CD4-positive, CD25-positive, alpha-beta regulatory T cell (primary cell): ENCODE measurements at regions not wholly inside any gene's neighbourhood (a gene's known extent, or its start where the extent isn't known, plus 50 kb on each side); places are given as distances from the start of the nearest gene placed in this dataset.

Experiments
- ATAC-seq, 2 donors: fragments of 150-1000 bp; cut with Tn5 transposase; one replicate each; pipeline ENCODE4 v1.10.0; 2021; ENCODE audit warnings: low read depth in 2 of 2, moderate number of reproducible peaks in 2 of 2, moderate library complexity in 1 of 2
- DNase-seq, 3 donors: peaks; one replicate each; pipeline versions ENCODE4 v3.0.0 to v3.0.0-alpha.2; 2012 to 2022; ENCODE audit warnings: mixed read lengths in 1 of 3
- H3K27ac ChIP-seq: one replicate; pipeline ENCODE4 v1.7.0; 2013; ENCODE audit warnings: mild to moderate bottlenecking, low read length; ENCODE audit not compliant: insufficient read depth, poor library complexity, severe bottlenecking
- H3K27me3 ChIP-seq: one replicate; pipeline ENCODE4 v1.7.0; 2013; ENCODE audit warnings: low read length; ENCODE audit not compliant: control insufficient read depth, insufficient read depth
- H3K36me3 ChIP-seq: one replicate; pipeline ENCODE4 v1.7.0; 2013; ENCODE audit warnings: mild to moderate bottlenecking, low read length, moderate library complexity; ENCODE audit not compliant: control insufficient read depth, insufficient read depth
- H3K4me1 ChIP-seq: 2 replicates; pipeline ENCODE4 v1.7.0; 2013; ENCODE audit warnings: mild to moderate bottlenecking, low read length; ENCODE audit not compliant: insufficient read depth, control insufficient read depth, poor library complexity, severe bottlenecking
- H3K4me3 ChIP-seq: one replicate; pipeline ENCODE4 v1.7.0; 2013; ENCODE audit warnings: low read depth, mild to moderate bottlenecking, low read length, moderate library complexity
- H3K9me3 ChIP-seq, 2 experiments: 1 replicate in 1 of 2; 2 replicates in 1 of 2; pipeline ENCODE4 v1.7.0; 2013; ENCODE audit warnings: low read length in 2 of 2, mild to moderate bottlenecking in 1 of 2, moderate library complexity in 1 of 2; ENCODE audit not compliant: control insufficient read depth in 2 of 2
- H3K27ac Mint-ChIP-seq, 3 donors: one replicate each; pipeline ENCODE4 v1.8.0; 2020 to 2022; ENCODE audit warnings: mild to moderate bottlenecking in 3 of 3, mixed read lengths in 3 of 3, moderate library complexity in 2 of 3
- H3K27me3 Mint-ChIP-seq: one replicate; pipeline ENCODE4 v1.8.0; 2022; ENCODE audit warnings: mild to moderate bottlenecking, mixed read lengths
- H3K36me3 Mint-ChIP-seq: one replicate; pipeline ENCODE4 v1.8.0; 2020; ENCODE audit warnings: mixed read lengths
- H3K4me1 Mint-ChIP-seq, 4 donors: one replicate each; pipeline ENCODE4 v1.8.0; 2020 to 2022; ENCODE audit warnings: mixed read lengths in 4 of 4, mild to moderate bottlenecking in 1 of 4
- H3K4me3 Mint-ChIP-seq, 4 donors: one replicate each; pipeline ENCODE4 v1.8.0; 2020 to 2022; ENCODE audit warnings: mild to moderate bottlenecking in 4 of 4, mixed read lengths in 4 of 4, moderate library complexity in 3 of 4
- H3K9me3 Mint-ChIP-seq, 7 donors: one replicate each; pipeline ENCODE4 v1.8.0; 2020 to 2022; ENCODE audit warnings: mixed read lengths in 7 of 7, mild to moderate bottlenecking in 3 of 7, moderate library complexity in 2 of 7

DNA sequence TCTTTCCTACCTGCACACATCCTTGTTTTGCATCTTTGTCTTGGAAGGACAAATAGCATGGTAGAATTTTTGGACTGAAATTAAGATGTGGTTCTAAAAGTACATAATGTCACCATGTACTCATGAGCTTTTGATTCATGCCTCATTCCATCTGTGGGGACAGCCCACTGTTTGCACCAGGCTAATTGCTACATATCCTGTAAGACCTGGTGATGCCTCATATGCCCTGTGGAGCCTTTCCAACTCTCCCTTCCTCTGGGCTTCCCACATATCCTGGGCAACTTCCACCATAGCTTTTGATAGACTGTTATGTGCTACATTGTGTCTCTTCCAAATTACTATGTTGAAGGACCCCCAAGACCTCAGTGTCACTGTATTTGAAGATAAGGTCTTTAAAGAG is 213.6 kb upstream of the PREP start:
- no peaks in the 10 kb centered on the region for H3K36me3 ChIP-seq
- Mint-ChIP-seq H3K36me3 (no peaks in the 10 kb centered on the region), H3K27me3 (peaks cover under 1% of the 10 kb centered on the region), H3K4me3 (no peak overlapping the region), H3K4me1 (peaks cover 0 to 3% (median 0%) of the 10 kb centered on the region in 4 donors), H3K27ac (no peak overlapping the region), H3K9me3 (peaks cover 0 to 8% (median 2%) of the 10 kb centered on the region in 7 donors)
- H3K4me1 ChIP-seq, result no peaks in the 10 kb centered on the region
- no peak overlapping the region for H3K4me3 ChIP-seq
- DNase-seq, result no peak
- ATAC-seq, result no peak
- H3K9me3 ChIP-seq, result no peaks in the 10 kb centered on the region
- no peak overlapping the region for H3K27ac ChIP-seq
- no peaks in the 10 kb centered on the region for H3K27me3 ChIP-seq

DNA sequence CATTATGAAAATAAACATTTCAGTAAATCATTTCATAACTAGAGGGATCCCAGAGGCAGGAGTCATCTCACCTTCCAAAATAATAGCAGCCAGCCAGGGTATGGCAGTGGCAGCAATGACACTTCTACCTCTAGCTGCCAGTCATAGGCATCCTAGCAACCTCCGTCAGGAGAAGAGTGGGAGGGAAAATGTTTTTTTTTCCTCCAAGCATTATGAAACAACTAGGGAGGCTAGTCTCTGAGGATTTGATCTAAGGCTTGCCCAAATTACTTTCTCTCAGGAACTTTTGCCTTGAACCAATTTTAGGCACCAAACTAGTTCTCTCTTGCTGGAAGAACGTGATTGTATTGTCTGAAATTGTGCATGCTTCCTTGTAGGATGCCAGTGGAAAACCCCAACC is 208.7 kb upstream of the PREP start:
- Histone ChIP-seq H3K4me3 (no peak overlapping the region), H3K27ac (no peak overlapping the region), H3K9me3 (no peaks in the 10 kb centered on the region), H3K4me1 (no peaks in the 10 kb centered on the region), H3K27me3 (no peaks in the 10 kb centered on the region), H3K36me3 (no peaks in the 10 kb centered on the region)
- no peaks in the 10 kb centered on the region for H3K36me3 Mint-ChIP-seq
- peaks cover 0 to 3% (median 0%) of the 10 kb centered on the region in 4 donors for H3K4me1 Mint-ChIP-seq
- DNase-seq (no peak), ATAC-seq (no peak)
- H3K27ac Mint-ChIP-seq, result no peak overlapping the region
- peaks cover 6% of the 10 kb centered on the region for H3K27me3 Mint-ChIP-seq
- H3K4me3 Mint-ChIP-seq, result no peak overlapping the region
- H3K9me3 Mint-ChIP-seq, result peaks cover 0 to 8% (median 2%) of the 10 kb centered on the region in 7 donors

- no peak overlapping the region for H3K27ac ChIP-seq
- no peak overlapping the region for H3K4me3 ChIP-seq
- H3K36me3 ChIP-seq, result no peaks in the 10 kb centered on the region
- Mint-ChIP-seq H3K4me1 (peaks cover 0 to 3% (median 0%) of the 10 kb centered on the region in 4 donors), H3K36me3 (no peaks in the 10 kb centered on the region), H3K9me3 (peaks cover 0 to 3% (median 0%) of the 10 kb centered on the region in 7 donors), H3K27me3 (peaks cover 7% of the 10 kb centered on the region), H3K4me3 (no peak overlapping the region), H3K27ac (no peak overlapping the region)
- ATAC-seq, result no peak
- no peaks in the 10 kb centered on the region for H3K9me3 ChIP-seq
- no peak for DNase-seq
- no peaks in the 10 kb centered on the region for H3K27me3 ChIP-seq
- H3K4me1 ChIP-seq, result no peaks in the 10 kb centered on the region
Measured at GRCh38 chr6:105609375-105609991, 206.6 kb upstream of the PREP start.

DNA sequence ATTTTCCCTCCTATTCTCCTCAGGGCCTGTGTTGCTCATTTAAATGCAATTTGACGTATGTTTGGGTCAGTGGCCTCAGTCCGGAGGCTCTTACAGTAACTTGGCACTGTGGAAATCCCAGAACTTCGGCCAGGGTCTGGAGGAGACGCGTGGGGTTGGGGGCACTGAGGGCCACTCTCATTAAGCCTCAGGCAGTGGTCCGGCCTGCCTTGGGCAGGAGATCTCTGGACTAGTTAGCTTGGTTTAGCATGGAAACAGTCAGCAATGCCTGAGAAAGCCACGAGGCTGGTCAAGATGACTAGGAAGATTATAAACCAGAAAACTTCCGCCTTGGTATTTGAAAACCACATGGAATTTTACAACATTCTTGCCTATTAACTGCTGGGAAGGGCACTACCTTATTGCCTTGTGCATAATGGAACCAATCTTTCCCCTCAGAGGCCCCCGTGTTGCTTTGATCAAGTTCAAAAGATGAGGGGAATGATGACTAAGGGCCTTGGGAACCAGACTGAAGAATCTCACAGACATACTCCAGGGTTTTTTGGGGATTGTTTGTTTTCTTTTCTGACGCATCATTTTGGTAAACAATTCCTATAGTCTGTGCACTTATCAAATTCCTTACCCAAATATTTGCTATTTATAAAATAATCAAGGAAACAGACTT is 206.0 kb upstream of the PREP start:
- H3K27ac Mint-ChIP-seq, result no peak overlapping the region
- peaks cover 9% of the 10 kb centered on the region for H3K27me3 Mint-ChIP-seq
- H3K27ac ChIP-seq, result no peak overlapping the region
- no peaks in the 10 kb centered on the region for H3K36me3 Mint-ChIP-seq
- no peaks in the 10 kb centered on the region for H3K9me3 ChIP-seq
- H3K9me3 Mint-ChIP-seq, result peaks cover 0 to 2% (median 0%) of the 10 kb centered on the region in 7 donors
- no peak overlapping the region for H3K4me3 Mint-ChIP-seq
- H3K36me3 ChIP-seq, result no peaks in the 10 kb centered on the region
- no peak for ATAC-seq
- H3K4me3 ChIP-seq, result no peak overlapping the region
- no peak for DNase-seq
- peaks cover 0 to 3% (median 0%) of the 10 kb centered on the region in 4 donors for H3K4me1 Mint-ChIP-seq
- no peaks in the 10 kb centered on the region for H3K4me1 ChIP-seq
- no peaks in the 10 kb centered on the region for H3K27me3 ChIP-seq

DNA sequence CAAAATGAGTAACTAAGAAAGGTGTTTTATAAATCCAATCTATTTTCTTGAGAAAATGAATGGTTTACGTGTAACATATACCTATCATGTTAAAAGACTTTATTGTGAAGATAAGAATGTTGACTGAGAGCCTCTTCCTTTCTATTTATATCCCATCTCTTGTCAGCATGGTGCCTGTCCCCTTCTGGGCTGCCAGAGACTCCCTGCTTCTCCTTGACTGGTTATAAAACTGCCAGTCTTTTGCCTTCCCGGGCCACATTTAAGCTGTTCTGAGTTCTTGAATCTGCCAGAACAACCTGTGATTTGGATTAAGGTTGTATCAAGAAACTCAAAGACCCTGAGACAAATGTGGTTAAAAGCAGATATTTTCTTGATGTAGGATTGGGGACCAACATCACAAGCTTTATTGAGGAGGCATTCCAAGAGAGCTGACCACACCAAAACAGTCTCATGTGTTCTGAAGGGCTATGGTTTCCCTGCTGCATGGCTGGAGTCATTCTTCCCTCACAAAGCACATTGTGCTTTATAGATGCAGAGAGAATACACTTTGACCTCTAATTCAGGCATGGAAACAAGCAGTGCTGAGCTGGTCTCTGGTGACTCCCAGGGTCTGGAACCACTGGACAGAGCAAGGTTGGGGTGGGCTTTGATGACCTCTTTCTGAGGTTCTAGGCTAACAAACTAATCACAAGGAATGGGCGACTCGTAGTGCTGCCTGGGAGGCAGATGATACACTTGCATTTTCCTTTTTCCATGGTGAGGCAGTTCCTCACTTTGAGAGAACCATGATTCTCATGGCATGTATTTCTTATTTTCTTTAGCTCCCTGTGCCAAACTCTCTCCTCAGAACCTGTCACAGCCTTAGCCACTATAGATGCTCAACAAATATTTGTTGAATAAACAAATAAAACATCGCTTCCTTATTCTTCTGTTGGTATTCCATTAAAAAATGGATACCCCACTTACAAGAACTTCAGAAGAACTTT is 205.0 kb upstream of the PREP start:
- no peak for ATAC-seq
- peaks cover 9% of the 10 kb centered on the region for H3K27me3 Mint-ChIP-seq

GRCh38 chr6:105606831-105607463 is 204.1 kb upstream of the PREP start:
- no peak for ATAC-seq
- Mint-ChIP-seq H3K27me3 (peaks cover 9% of the 10 kb centered on the region), H3K4me1 (peaks cover under 1 to 3% (median under 1%) of the 10 kb centered on the region in 4 donors), H3K4me3 (no peak overlapping the region), H3K9me3 (peaks cover 0 to 2% (median 0%) of the 10 kb centered on the region in 7 donors), H3K36me3 (no peaks in the 10 kb centered on the region), H3K27ac (no peak overlapping the region)
- H3K4me1 ChIP-seq, result no peaks in the 10 kb centered on the region
- H3K4me3 ChIP-seq, result no peak overlapping the region
- no peaks in the 10 kb centered on the region for H3K36me3 ChIP-seq
- DNase-seq, result no peak
- no peaks in the 10 kb centered on the region for H3K27me3 ChIP-seq
- H3K9me3 ChIP-seq, result no peaks in the 10 kb centered on the region
- H3K27ac ChIP-seq, result no peak overlapping the region

More for the DNA sequence above, 205.0 kb upstream of the PREP start:
- H3K27me3 ChIP-seq, result no peaks in the 10 kb centered on the region
- no peak overlapping the region for H3K4me3 Mint-ChIP-seq
- no peak overlapping the region for H3K27ac ChIP-seq
- no peaks in the 10 kb centered on the region for H3K9me3 ChIP-seq
- peaks cover 0 to 2% (median 0%) of the 10 kb centered on the region in 7 donors for H3K9me3 Mint-ChIP-seq
- H3K27ac Mint-ChIP-seq, result no peak overlapping the region
- peaks cover 0 to 3% (median 0%) of the 10 kb centered on the region in 4 donors for H3K4me1 Mint-ChIP-seq
- no peak for DNase-seq
- H3K4me1 ChIP-seq, result no peaks in the 10 kb centered on the region
- no peaks in the 10 kb centered on the region for H3K36me3 ChIP-seq
- H3K36me3 Mint-ChIP-seq, result no peaks in the 10 kb centered on the region
- H3K4me3 ChIP-seq, result no peak overlapping the region

GRCh38 chr6:105604587-105604884 is 201.7 kb upstream of the PREP start:
- no peak overlapping the region for H3K27ac Mint-ChIP-seq
- no peak overlapping the region for H3K4me3 Mint-ChIP-seq
- Histone ChIP-seq H3K4me3 (no peak overlapping the region), H3K27ac (no peak overlapping the region), H3K4me1 (peaks cover 4% of the 10 kb centered on the region), H3K27me3 (no peaks in the 10 kb centered on the region), H3K9me3 (no peaks in the 10 kb centered on the region), H3K36me3 (no peaks in the 10 kb centered on the region)
- H3K4me1 Mint-ChIP-seq, result peaks cover 7 to 24% (median 13%) of the 10 kb centered on the region in 4 donors
- ATAC-seq (no peak), DNase-seq (no peak)
- peaks cover 0 to 2% (median 0%) of the 10 kb centered on the region in 7 donors for H3K9me3 Mint-ChIP-seq
- H3K36me3 Mint-ChIP-seq, result no peaks in the 10 kb centered on the region
- H3K27me3 Mint-ChIP-seq, result peaks cover 4% of the 10 kb centered on the region
